B cell (primary cell): ENCODE measurements at regions not wholly inside any gene's neighbourhood (a gene's known extent, or its start where the extent isn't known, plus 50 kb on each side); places are given as distances from the start of the nearest gene placed in this dataset.

Experiments
- CTCF ChIP-seq: fragments of 200-600 bp; IDR thresholded peaks from one replicate; pipeline ENCODE4 v1.8.0; 2022; ENCODE audit warnings: antibody characterized with exemption, mild to moderate bottlenecking
- EZH2 ChIP-seq: IDR thresholded peaks from 2 replicates; pipeline ENCODE4 v1.6.1; 2012; ENCODE audit warnings: borderline replicate concordance, low read depth, mild to moderate bottlenecking, moderate library complexity, low read length; ENCODE audit not compliant: insufficient read depth, poor library complexity, severe bottlenecking

DNA sequence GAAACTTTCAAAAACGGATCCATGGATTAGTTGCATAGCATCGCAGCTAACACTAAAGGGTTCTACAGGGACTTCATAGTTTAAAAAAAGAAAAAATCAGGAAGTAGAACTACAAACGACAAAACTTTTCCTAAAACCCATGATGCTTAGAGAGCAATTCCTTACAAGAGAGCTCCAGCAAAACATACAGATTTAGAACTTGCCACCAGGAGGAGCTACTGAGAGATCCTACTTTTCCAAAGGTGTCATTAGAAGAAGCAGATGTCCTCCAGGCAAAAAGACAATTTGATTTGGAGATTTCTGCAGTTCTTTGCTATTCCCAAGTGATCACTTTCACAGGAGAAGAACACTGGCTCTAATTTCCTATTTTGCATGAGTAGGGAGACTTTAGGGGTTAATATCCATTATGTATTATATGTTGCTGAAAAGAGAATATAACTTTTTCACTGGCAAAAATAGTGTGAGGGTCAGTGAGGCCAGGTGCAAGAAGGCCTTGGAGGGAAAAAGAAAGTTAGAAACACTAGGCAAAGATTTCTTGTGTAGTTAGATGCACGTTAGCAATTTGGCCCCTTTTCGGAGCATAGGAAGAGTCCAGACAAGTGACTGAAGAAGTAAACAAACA, 436.2 kb downstream of the SUCLG1 start:
- TF ChIP-seq CTCF (peak; percentile 36), EZH2 (no peak)
